H1 (cell line): ENCODE measurements at regions not wholly inside any gene's neighbourhood (a gene's known extent, or its start where the extent isn't known, plus 50 kb on each side); places are given as distances from the start of the nearest gene placed in this dataset.

Experiments
- BRCA1 ChIP-seq: IDR thresholded peaks from 2 replicates; pipeline ENCODE4 v1.6.1; 2012; ENCODE audit warnings: low read depth, low read length, improper control_type of control experiment
- CHD7 ChIP-seq: fragments of 300-600 bp; sonication (generic); IDR thresholded peaks from 2 replicates; pipeline ENCODE4 v1.7.1; 2012; ENCODE audit warnings: low read length, moderate library complexity, mild to moderate bottlenecking, inconsistent platforms; ENCODE audit not compliant: insufficient replicate concordance
- CTCF ChIP-seq, 3 experiments: IDR thresholded peaks; 1 replicate in 2 of 3; 2 replicates in 1 of 3; pipeline versions ENCODE4 v1.5.1 to v1.6.1; 2011; ENCODE audit warnings: low read length in 3 of 3, mild to moderate bottlenecking in 3 of 3, inconsistent platforms in 2 of 3, low read depth in 1 of 3, moderate library complexity in 1 of 3; ENCODE audit not compliant: insufficient read depth in 1 of 3; ENCODE audit errors: control extremely low read depth in 1 of 3
- EP300 ChIP-seq, 2 experiments: IDR thresholded peaks; 1 replicate in 1 of 2; 2 replicates in 1 of 2; pipeline ENCODE4 v1.6.1; 2011 to 2012; ENCODE audit warnings: low read depth in 2 of 2, low read length in 2 of 2, mild to moderate bottlenecking in 2 of 2, borderline replicate concordance in 1 of 2, inconsistent platforms in 1 of 2, moderate library complexity in 1 of 2
- GABPA ChIP-seq: IDR thresholded peaks from 2 replicates; pipeline ENCODE4 v1.6.1; 2011; ENCODE audit warnings: mild to moderate bottlenecking, low read length, moderate library complexity, borderline replicate concordance; ENCODE audit not compliant: insufficient read depth
- NRF1 ChIP-seq: IDR thresholded peaks from 2 replicates; pipeline ENCODE4 v1.6.1; 2011; ENCODE audit warnings: mild to moderate bottlenecking, low read depth, low read length, improper control_type of control experiment
- RXRA ChIP-seq: IDR thresholded peaks from 2 replicates; pipeline ENCODE4 v1.6.1; 2011; ENCODE audit warnings: low read depth, mild to moderate bottlenecking, low read length, moderate library complexity; ENCODE audit not compliant: insufficient read depth
- SIN3A ChIP-seq, 2 experiments: IDR thresholded peaks in 1 of 2; conservative IDR thresholded peaks in 1 of 2; 2 replicates each; pipeline ENCODE4 v1.6.1; 2011 to 2012; ENCODE audit warnings: low read length in 2 of 2, improper control_type of control experiment in 1 of 2, low read depth in 1 of 2, mild to moderate bottlenecking in 1 of 2
- TAF1 ChIP-seq: IDR thresholded peaks from 2 replicates; pipeline ENCODE4 v1.6.1; 2011; ENCODE audit warnings: mild to moderate bottlenecking, low read depth, low read length

DNA sequence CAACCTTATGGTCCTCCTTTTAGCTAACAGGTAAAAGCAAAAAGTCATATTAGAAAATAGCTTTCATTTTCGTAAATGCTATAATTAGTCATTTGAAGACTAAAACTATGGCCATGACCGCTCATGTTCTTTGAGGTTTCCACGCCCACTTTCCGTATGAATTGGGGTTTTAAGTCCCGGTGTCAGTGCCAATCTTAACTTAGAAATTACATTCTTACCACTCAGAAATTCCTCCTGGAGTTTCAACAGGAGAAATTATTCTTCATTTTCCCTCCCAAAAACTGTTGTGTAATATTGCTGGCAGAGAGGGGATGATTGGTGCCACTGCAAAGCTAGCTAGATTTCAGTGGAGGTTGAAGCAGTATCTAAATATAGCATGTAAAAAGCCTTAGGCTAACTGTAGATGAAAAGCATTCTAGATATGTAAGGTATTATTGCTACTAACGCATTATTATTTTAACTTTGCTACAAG lies 71.0 kb upstream of the MDFIC2 start (continued):
- TF ChIP-seq CHD7 (no peak), SIN3A (conservative IDR thresholded peaks at IDR 0.05 in 1 of 2, IDR thresholded peaks at IDR 0.05 in 1 of 2; ENCODE audit: low read depth in 1 of 2, low read length in 2 of 2) (no peak), EP300 (IDR thresholded peaks at IDR 0.05; ENCODE audit: borderline replicate concordance in 1 of 2, low read depth in 2 of 2, low read length in 2 of 2) (no peak), RXRA (no peak), CTCF (IDR thresholded peaks at IDR 0.05; ENCODE audit: control extremely low read depth in 1 of 3, insufficient read depth in 1 of 3, low read depth in 1 of 3, low read length in 3 of 3) (no peak), BRCA1 (no peak), TAF1 (no peak), GABPA (no peak), NRF1 (no peak)
